HG03025 (cell line): ENCODE measurements at regions not wholly inside any gene's neighbourhood (a gene's known extent, or its start where the extent isn't known, plus 50 kb on each side); places are given as distances from the start of the nearest gene placed in this dataset.
"Not testable (repeated sequence)": the region's sequence is repeated elsewhere in the genome, so short reads cannot be mapped to it uniquely, and the experiment has no call there.

Source experiments
- ATAC-seq: cut with Tn5 transposase; IDR thresholded peaks from one replicate; pipeline ENCODE4 v1.9.1; 2021; ENCODE audit warnings: mild to moderate bottlenecking, moderate library complexity; ENCODE audit not compliant: unreplicated experiment, low FRiP score

GRCh38 chr6:76792394-76792793 lies 670.9 kb downstream of the HTR1B start:
- no peak for ATAC-seq

- ATAC-seq = no peak
Observed at GRCh38 chr6:76790881-76791280, 672.4 kb downstream of the HTR1B start.

- ATAC-seq = no peak
Observed at GRCh38 chr6:76790045-76790796, 673.1 kb downstream of the HTR1B start.

- ATAC-seq = no peak
Observed at GRCh38 chr6:76789580-76789979, 673.7 kb downstream of the HTR1B start.

- ATAC-seq = no peak
Observed at GRCh38 chr6:76788155-76788554, 675.1 kb downstream of the HTR1B start.

GRCh38 chr6:76779068-76779467 lies 684.2 kb downstream of the HTR1B start:
- no peak for ATAC-seq

GRCh38 chr6:76776876-76777275 lies 686.4 kb downstream of the HTR1B start:
- ATAC-seq = no peak

- no peak for ATAC-seq
Observed at GRCh38 chr6:76774781-76775384, 688.4 kb downstream of the HTR1B start.

- no peak for ATAC-seq
Observed at GRCh38 chr6:76772951-76773350, 690.3 kb downstream of the HTR1B start.

GRCh38 chr6:76771059-76771634 lies 692.1 kb downstream of the HTR1B start:
- no peak for ATAC-seq

GRCh38 chr6:76770281-76770680 lies 693.0 kb downstream of the HTR1B start:
- no peak for ATAC-seq

GRCh38 chr6:76768556-76768955 lies 694.7 kb downstream of the HTR1B start:
- ATAC-seq = no peak

GRCh38 chr6:76764057-76764456 lies 691.6 kb upstream of the IMPG1 start:
- ATAC-seq = no peak

GRCh38 chr6:76752841-76753240 lies 680.4 kb upstream of the IMPG1 start:
- ATAC-seq = no peak

- not testable (repeated sequence) for ATAC-seq
Observed at GRCh38 chr6:76745388-76745787, 672.9 kb upstream of the IMPG1 start.

GRCh38 chr6:76744151-76744720 lies 671.8 kb upstream of the IMPG1 start:
- not testable (repeated sequence) for ATAC-seq

GRCh38 chr6:76742919-76743318 lies 670.5 kb upstream of the IMPG1 start:
- no peak for ATAC-seq

- no peak for ATAC-seq
Observed at GRCh38 chr6:76719449-76719848, 647.0 kb upstream of the IMPG1 start.

GRCh38 chr6:76708641-76709331 lies 636.3 kb upstream of the IMPG1 start:
- ATAC-seq = no peak

- ATAC-seq = no peak
Observed at GRCh38 chr6:76707630-76708029, 635.2 kb upstream of the IMPG1 start.

- no peak for ATAC-seq
Observed at GRCh38 chr6:76706631-76707030, 634.2 kb upstream of the IMPG1 start.
